HepG2 (cell line): ENCODE measurements at regions not wholly inside any gene's neighbourhood (a gene's known extent, or its start where the extent isn't known, plus 50 kb on each side); places are given as distances from the start of the nearest gene placed in this dataset.

Experiments
- ATAC-seq: fragments of 200-7000 bp; cut with Tn5 transposase; 3 replicates; pipeline ENCODE4 v1.9.1; 2020; ENCODE audit warnings: mild to moderate bottlenecking, moderate library complexity
- BruUV-seq: library from RNA; stranded (reverse); fragments of 400-500 nt; replicated peaks from 2 replicates; lab custom pipeline; 2021; lab: Mats Ljungman, UMichigan
- CTCF ChIA-PET: fragments of 300-600 bp; formaldehyde crosslinking; extraction: SDS; loops from one replicate; lab custom pipeline; 2021; ENCODE audit warnings: low total read pairs, inconsistent platforms, low intra/inter-chr PET ratio; lab: Yijun Ruan, JAX
- POLR2A ChIA-PET: fragments of 350-600 bp; sonication (Branson Sonifier 250); formaldehyde crosslinking; loops from one replicate; lab custom pipeline; 2020; ENCODE audit warnings: antibody characterized with exemption, inconsistent platforms; lab: Yijun Ruan, JAX
- DNase-seq: peaks from one replicate; pipeline ENCODE4 v3.0.0-alpha.2; 2015; ENCODE audit warnings: low spot score
- FAIRE-seq: peaks from 3 replicates; lab custom pipeline; 2011; peaks lifted over from hg19 to GRCh38; lab: Jason Lieb, UNC
- H2AFZ ChIP-seq: one replicate; pipeline ENCODE4 v1.6.1; 2011; ENCODE audit warnings: low read length, inconsistent platforms
- H3K27ac ChIP-seq: fragments of 300-600 bp; 3 replicates; pipeline ENCODE4 v1.8.0; 2011; ENCODE audit warnings: mixed run types, mild to moderate bottlenecking, mixed read lengths, low read length, inconsistent platforms; ENCODE audit not compliant: insufficient read depth; ENCODE audit errors: extremely low read length
- H3K27me3 ChIP-seq, 2 experiments: fragments of 200-600 bp in 1 of 2; 2 replicates in 1 of 2; 3 replicates in 1 of 2; pipeline versions ENCODE4 v1.6.0 to v1.8.0; 2011; ENCODE audit warnings: low read length in 2 of 2, mild to moderate bottlenecking in 2 of 2, moderate library complexity in 2 of 2, inconsistent platforms in 1 of 2; ENCODE audit not compliant: insufficient read depth in 2 of 2, control insufficient read depth in 1 of 2
- H3K36me3 ChIP-seq, 2 experiments: fragments of 200-600 bp in 1 of 2; replicated peaks in 1 of 2; 2 replicates in 1 of 2; 3 replicates in 1 of 2; pipeline versions ENCODE4 v1.5.1 to v1.8.0; 2011; ENCODE audit warnings: low read length in 2 of 2, inconsistent platforms in 1 of 2; ENCODE audit not compliant: insufficient read depth in 2 of 2, control insufficient read depth in 1 of 2
- H3K4me1 ChIP-seq: 2 replicates; pipeline ENCODE4 v1.5.1; 2012; ENCODE audit warnings: low read length, inconsistent platforms; ENCODE audit not compliant: insufficient read depth
- H3K4me2 ChIP-seq: 2 replicates; pipeline ENCODE4 v1.6.0; 2011; ENCODE audit warnings: low read depth, low read length, inconsistent platforms
- H3K4me3 ChIP-seq, 3 experiments: fragments of 200-600 bp in 1 of 3; sonication (generic), shearing (Covaris generic) in 1 of 3; replicated peaks in 1 of 3; 2 replicates each; pipeline ENCODE4 v1.5.1; 2011 to 2016; ENCODE audit warnings: low read length in 3 of 3, inconsistent platforms in 2 of 3, low read depth in 2 of 3, mild to moderate bottlenecking in 2 of 3, control low read depth in 1 of 3, mixed read lengths in 1 of 3; ENCODE audit not compliant: insufficient read depth in 1 of 3
- H3K79me2 ChIP-seq: one replicate; pipeline ENCODE4 v1.6.1; 2011; ENCODE audit warnings: low read length, inconsistent platforms; ENCODE audit not compliant: insufficient read depth
- H3K9ac ChIP-seq: 2 replicates; pipeline ENCODE4 v1.6.0; 2011; ENCODE audit warnings: mild to moderate bottlenecking, low read depth, low read length, inconsistent platforms; ENCODE audit not compliant: insufficient read depth
- H3K9me3 ChIP-seq: 2 replicates; pipeline ENCODE4 v1.5.1; 2012; ENCODE audit warnings: mild to moderate bottlenecking, low read length
- H4K20me1 ChIP-seq: 2 replicates; pipeline ENCODE4 v1.6.0; 2011; ENCODE audit warnings: inconsistent platforms, mild to moderate bottlenecking, low read length, moderate library complexity; ENCODE audit not compliant: insufficient read depth
- FOXA3 ChIP-seq: IDR thresholded peaks from 2 replicates; pipeline ENCODE4 v1.6.1; 2016; ENCODE audit warnings: missing genetic modification reagents, missing compliant biosample characterization
- PTBP1 ChIP-seq: fragments of 200-400 bp; formaldehyde crosslinking; IDR thresholded peaks from 2 replicates; pipeline ENCODE4 v1.6.1; 2018; ENCODE audit warnings: low read length, low read depth; ENCODE audit not compliant: poor library complexity, severe bottlenecking
- SYNCRIP ChIP-seq: fragments of 200-400 bp; formaldehyde crosslinking; IDR thresholded peaks from 2 replicates; pipeline ENCODE4 v1.6.1; 2018; ENCODE audit warnings: mild to moderate bottlenecking, low read depth, low read length; ENCODE audit not compliant: insufficient read depth
- TOPORS ChIP-seq: sonication (generic); formaldehyde crosslinking; IDR thresholded peaks from 2 replicates; pipeline ENCODE4 v1.8.0; 2023; ENCODE audit warnings: mild to moderate bottlenecking, missing genetic modification reagents
- ZNF33A ChIP-seq: sonication (generic); formaldehyde crosslinking; IDR thresholded peaks from 2 replicates; pipeline ENCODE4 v1.5.1; 2020; ENCODE audit warnings: missing genetic modification reagents, mild to moderate bottlenecking, moderate library complexity, borderline replicate concordance
- ZNF496 ChIP-seq: sonication (generic); formaldehyde crosslinking; IDR thresholded peaks from 2 replicates; pipeline ENCODE4 v1.8.1; 2023; ENCODE audit warnings: mild to moderate bottlenecking, moderate library complexity, missing genetic modification reagents; ENCODE audit not compliant: insufficient replicate concordance
- WGBS: methylation state at CpG from one replicate; pipeline ENCODE4 v1.1.6; 2017; ENCODE audit warnings: low lambda C conversion rate; 5-methylcytosine and 5-hydroxymethylcytosine counted together
- in situ Hi-C: cut with HindIII; loops from 2 replicates; pipeline ENCODE4 v1.10.0; 2017; ENCODE audit warnings: low pct_unique_long_range_greater_than_20kb; ENCODE audit not compliant: extremely low pct_ligation_motif_present
- intact Hi-C: fragments of 100-400 bp; cut with micrococcal nuclease; formaldehyde crosslinking; loops from one replicate; pipeline ENCODE4 v1.10.0; 2022; ENCODE audit not compliant: unreplicated experiment
- TF ChIP-seq, protein P1 (sequence below): sonication (generic); formaldehyde crosslinking; IDR thresholded peaks from 2 replicates; pipeline ENCODE4 v1.9.0; 2021; ENCODE audit warnings: missing genetic modification reagents, borderline replicate concordance
- TF ChIP-seq, protein P2 (sequence below): IDR thresholded peaks from 2 replicates; pipeline ENCODE4 v1.6.1; 2016
- TF ChIP-seq, protein P3 (sequence below), 2 experiments: sonication (generic) in 1 of 2; formaldehyde crosslinking in 1 of 2; IDR thresholded peaks; 2 replicates each; pipeline versions ENCODE4 v1.6.1 to v1.9.0; 2014 to 2022; ENCODE audit warnings: antibody characterized with exemption in 1 of 2, borderline replicate concordance in 1 of 2, inconsistent platforms in 1 of 2, low read depth in 1 of 2, missing genetic modification reagents in 1 of 2

DNA sequence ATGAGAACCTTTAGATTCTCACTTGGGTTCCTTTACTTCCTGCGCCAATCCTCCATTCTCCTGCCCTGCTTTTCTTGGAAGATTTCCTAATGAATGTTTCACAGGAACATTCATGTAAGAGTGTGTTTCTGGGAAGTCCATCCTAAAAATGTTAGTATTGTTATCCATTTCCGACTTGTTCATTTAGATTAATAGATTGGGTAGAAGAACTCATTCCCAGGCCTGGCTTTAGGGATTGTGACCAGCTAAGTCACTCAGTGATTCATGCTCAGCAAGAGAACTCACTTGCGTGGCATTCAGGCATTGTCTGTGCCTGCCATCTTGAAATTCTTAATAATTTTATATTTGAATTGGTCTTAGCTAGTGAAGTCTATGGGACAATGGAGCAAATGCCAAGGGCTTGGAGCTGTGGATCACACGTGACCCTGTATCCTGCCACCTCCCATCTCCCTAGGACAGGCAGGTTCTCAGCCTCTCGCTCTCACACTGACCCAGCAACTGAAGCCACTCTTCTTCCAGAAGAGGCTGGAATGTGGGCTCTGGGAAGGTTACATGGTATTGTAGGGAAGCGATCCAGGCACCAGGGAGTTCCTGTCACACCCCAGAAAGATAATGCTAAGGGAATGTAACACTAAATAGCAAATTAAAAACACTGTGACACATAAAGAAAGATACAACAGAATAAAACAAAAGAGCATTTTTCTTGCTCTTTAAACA is 562.1 kb downstream of the TMA16 start:
- intact Hi-C loops = no loop called here
- Histone ChIP-seq H3K27ac (no peak overlapping the region), H2AFZ (no peak overlapping the region), H3K4me2 (no peak overlapping the region), H3K79me2 (no peaks in the 10 kb centered on the region), H3K4me1 (no peaks in the 10 kb centered on the region), H3K36me3 (no peaks in the 10 kb centered on the region), H3K9me3 (no peaks in the 10 kb centered on the region), H3K9ac (no peak overlapping the region), H3K27me3 (no peaks in the 10 kb centered on the region), H4K20me1 (no peaks in the 10 kb centered on the region), H3K4me3 (no peak overlapping the region)
- in situ Hi-C loops = no loop called here
- ChIA-PET CTCF (no interaction called here), POLR2A (no interaction called here)
- DNase-seq (no peak), FAIRE-seq (no peak), ATAC-seq (no peak)
- TF ChIP-seq, protein P1, sequence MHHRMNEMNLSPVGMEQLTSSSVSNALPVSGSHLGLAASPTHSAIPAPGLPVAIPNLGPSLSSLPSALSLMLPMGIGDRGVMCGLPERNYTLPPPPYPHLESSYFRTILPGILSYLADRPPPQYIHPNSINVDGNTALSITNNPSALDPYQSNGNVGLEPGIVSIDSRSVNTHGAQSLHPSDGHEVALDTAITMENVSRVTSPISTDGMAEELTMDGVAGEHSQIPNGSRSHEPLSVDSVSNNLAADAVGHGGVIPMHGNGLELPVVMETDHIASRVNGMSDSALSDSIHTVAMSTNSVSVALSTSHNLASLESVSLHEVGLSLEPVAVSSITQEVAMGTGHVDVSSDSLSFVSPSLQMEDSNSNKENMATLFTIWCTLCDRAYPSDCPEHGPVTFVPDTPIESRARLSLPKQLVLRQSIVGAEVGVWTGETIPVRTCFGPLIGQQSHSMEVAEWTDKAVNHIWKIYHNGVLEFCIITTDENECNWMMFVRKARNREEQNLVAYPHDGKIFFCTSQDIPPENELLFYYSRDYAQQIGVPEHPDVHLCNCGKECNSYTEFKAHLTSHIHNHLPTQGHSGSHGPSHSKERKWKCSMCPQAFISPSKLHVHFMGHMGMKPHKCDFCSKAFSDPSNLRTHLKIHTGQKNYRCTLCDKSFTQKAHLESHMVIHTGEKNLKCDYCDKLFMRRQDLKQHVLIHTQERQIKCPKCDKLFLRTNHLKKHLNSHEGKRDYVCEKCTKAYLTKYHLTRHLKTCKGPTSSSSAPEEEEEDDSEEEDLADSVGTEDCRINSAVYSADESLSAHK (CRISPR knock-in tag) = no peak
- no peak for TF ChIP-seq SYNCRIP
- TF ChIP-seq TOPORS (CRISPR knock-in tag) = no peak
- no peak for TF ChIP-seq ZNF496 (CRISPR knock-in tag)
- TF ChIP-seq, protein P2, sequence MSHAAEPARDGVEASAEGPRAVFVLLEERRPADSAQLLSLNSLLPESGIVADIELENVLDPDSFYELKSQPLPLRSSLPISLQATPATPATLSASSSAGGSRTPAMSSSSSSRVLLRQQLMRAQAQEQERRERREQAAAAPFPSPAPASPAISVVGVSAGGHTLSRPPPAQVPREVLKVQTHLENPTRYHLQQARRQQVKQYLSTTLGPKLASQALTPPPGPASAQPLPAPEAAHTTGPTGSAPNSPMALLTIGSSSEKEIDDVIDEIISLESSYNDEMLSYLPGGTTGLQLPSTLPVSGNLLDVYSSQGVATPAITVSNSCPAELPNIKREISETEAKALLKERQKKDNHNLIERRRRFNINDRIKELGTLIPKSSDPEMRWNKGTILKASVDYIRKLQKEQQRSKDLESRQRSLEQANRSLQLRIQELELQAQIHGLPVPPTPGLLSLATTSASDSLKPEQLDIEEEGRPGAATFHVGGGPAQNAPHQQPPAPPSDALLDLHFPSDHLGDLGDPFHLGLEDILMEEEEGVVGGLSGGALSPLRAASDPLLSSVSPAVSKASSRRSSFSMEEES (CRISPR knock-in tag) = no peak
- TF ChIP-seq PTBP1 = no peak
- TF ChIP-seq ZNF33A (CRISPR knock-in tag) = no peak
- TF ChIP-seq, protein P3, sequence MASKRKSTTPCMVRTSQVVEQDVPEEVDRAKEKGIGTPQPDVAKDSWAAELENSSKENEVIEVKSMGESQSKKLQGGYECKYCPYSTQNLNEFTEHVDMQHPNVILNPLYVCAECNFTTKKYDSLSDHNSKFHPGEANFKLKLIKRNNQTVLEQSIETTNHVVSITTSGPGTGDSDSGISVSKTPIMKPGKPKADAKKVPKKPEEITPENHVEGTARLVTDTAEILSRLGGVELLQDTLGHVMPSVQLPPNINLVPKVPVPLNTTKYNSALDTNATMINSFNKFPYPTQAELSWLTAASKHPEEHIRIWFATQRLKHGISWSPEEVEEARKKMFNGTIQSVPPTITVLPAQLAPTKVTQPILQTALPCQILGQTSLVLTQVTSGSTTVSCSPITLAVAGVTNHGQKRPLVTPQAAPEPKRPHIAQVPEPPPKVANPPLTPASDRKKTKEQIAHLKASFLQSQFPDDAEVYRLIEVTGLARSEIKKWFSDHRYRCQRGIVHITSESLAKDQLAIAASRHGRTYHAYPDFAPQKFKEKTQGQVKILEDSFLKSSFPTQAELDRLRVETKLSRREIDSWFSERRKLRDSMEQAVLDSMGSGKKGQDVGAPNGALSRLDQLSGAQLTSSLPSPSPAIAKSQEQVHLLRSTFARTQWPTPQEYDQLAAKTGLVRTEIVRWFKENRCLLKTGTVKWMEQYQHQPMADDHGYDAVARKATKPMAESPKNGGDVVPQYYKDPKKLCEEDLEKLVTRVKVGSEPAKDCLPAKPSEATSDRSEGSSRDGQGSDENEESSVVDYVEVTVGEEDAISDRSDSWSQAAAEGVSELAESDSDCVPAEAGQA (IDR thresholded peaks at IDR 0.05; ENCODE audit: low read depth) = no peak
- TF ChIP-seq, protein P3 (CRISPR knock-in tag; IDR thresholded peaks at IDR 0.05; ENCODE audit: borderline replicate concordance) = no peak
- no peak for TF ChIP-seq FOXA3 (CRISPR knock-in tag)
- WGBS = 28% methylated on average over 6 of the region's 6 CpGs
- no TSS peak for BruUV-seq
